HUES6 (cell line): ENCODE measurements at regions not wholly inside any gene's neighbourhood (a gene's known extent, or its start where the extent isn't known, plus 50 kb on each side); places are given as distances from the start of the nearest gene placed in this dataset.

Experiments used
- H3K27ac ChIP-seq: 2 replicates; pipeline ENCODE4 v1.7.0; 2013; ENCODE audit warnings: low read depth, mild to moderate bottlenecking, low read length, inconsistent platforms
- H3K27me3 ChIP-seq: 2 replicates; pipeline ENCODE4 v1.6.1; 2013; ENCODE audit warnings: low read length; ENCODE audit not compliant: control insufficient read depth, insufficient read depth
- H3K36me3 ChIP-seq: 2 replicates; pipeline ENCODE4 v1.6.1; 2013; ENCODE audit warnings: low read length; ENCODE audit not compliant: control insufficient read depth, insufficient read depth
- H3K4me1 ChIP-seq: 2 replicates; pipeline ENCODE4 v1.6.1; 2013; ENCODE audit warnings: low read length; ENCODE audit not compliant: control insufficient read depth, insufficient read depth
- H3K4me3 ChIP-seq: 2 replicates; pipeline ENCODE4 v1.5.1; 2013; ENCODE audit warnings: low read depth, low read length
- H3K9ac ChIP-seq: one replicate; pipeline ENCODE4 v1.6.1; 2013; ENCODE audit warnings: mild to moderate bottlenecking, low read length
- H3K9me3 ChIP-seq: 2 replicates; pipeline ENCODE4 v1.6.1; 2013; ENCODE audit warnings: low read depth, low read length; ENCODE audit not compliant: control insufficient read depth, insufficient read depth

DNA sequence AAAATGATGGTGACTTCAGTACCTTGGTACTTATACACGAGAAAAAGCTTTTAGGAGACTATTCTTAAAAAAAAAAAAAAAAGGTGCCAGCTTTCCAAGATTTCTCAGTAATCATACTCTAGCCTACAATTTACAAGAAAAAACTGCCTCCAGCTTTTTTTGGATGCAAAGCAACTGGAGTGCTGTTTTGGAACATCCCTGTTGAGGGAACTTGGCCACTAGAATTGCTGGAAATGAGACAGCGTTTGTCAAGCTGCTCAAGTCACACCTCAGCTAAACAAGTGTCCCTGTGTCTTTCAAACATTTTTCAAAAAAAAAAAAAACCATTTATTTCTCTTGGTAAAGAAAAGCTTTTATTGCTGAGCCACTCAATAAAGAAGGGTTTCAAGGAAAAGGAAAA, 413.1 kb upstream of the ARGLU1 start:
- H3K4me1 ChIP-seq = peaks cover 10% of the 10 kb centered on the region; the same call in 1 of the 2 replicates
- no peaks in the 10 kb centered on the region for H3K9me3 ChIP-seq
- H3K27ac ChIP-seq = no peak overlapping the region
- H3K27me3 ChIP-seq = no peaks in the 10 kb centered on the region
- H3K9ac ChIP-seq = no peak overlapping the region
- H3K36me3 ChIP-seq = no peaks in the 10 kb centered on the region
- H3K4me3 ChIP-seq = no peak overlapping the region

- Histone ChIP-seq H3K9me3 (no peaks in the 10 kb centered on the region), H3K27me3 (no peaks in the 10 kb centered on the region), H3K9ac (no peak overlapping the region), H3K4me3 (no peak overlapping the region), H3K27ac (no peak overlapping the region), H3K4me1 (no peaks in the 10 kb centered on the region), H3K36me3 (no peaks in the 10 kb centered on the region)
These were observed 399.5 kb upstream of the ARGLU1 start for GRCh38 chr13:106967391-106967790.

GRCh38 chr13:106963151-106963550, 395.2 kb upstream of the ARGLU1 start:
- no peaks in the 10 kb centered on the region for H3K9me3 ChIP-seq
- no peak overlapping the region for H3K4me3 ChIP-seq
- no peaks in the 10 kb centered on the region for H3K27me3 ChIP-seq
- H3K9ac ChIP-seq = no peak overlapping the region
- H3K27ac ChIP-seq = no peak overlapping the region
- no peaks in the 10 kb centered on the region for H3K36me3 ChIP-seq
- no peaks in the 10 kb centered on the region for H3K4me1 ChIP-seq

- Histone ChIP-seq H3K27ac (no peak overlapping the region), H3K9me3 (no peaks in the 10 kb centered on the region), H3K36me3 (no peaks in the 10 kb centered on the region), H3K4me3 (no peak overlapping the region), H3K27me3 (no peaks in the 10 kb centered on the region), H3K4me1 (no peaks in the 10 kb centered on the region), H3K9ac (no peak overlapping the region)
These were observed 393.7 kb upstream of the ARGLU1 start for GRCh38 chr13:106961651-106962050.

- Histone ChIP-seq H3K36me3 (no peaks in the 10 kb centered on the region), H3K27me3 (no peaks in the 10 kb centered on the region), H3K27ac (no peak overlapping the region), H3K9me3 (no peaks in the 10 kb centered on the region), H3K4me1 (no peaks in the 10 kb centered on the region), H3K9ac (no peak overlapping the region), H3K4me3 (no peak overlapping the region)
These were observed 393.3 kb upstream of the ARGLU1 start for GRCh38 chr13:106961216-106961615.

DNA sequence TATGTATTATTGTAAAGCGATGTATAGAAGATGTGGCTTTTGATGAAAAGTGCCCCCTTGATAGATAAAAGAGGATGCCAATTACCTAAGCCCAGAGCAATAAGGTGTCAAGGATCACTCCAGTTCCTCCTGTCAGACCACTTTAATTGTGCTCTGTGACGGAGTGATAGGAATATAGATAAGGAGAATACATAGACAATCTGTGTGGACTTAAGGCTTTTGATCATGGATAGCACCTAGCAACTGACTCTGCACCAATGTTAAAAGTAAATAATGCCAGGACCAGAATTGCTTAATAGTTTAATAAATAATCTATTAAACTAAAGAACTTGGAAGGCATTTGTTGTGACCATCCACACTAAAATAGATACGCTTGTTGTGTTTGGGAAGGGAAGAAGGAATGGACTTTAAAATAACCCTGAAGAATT, 390.7 kb upstream of the ARGLU1 start:
- H3K36me3 ChIP-seq = no peaks in the 10 kb centered on the region
- no peak overlapping the region for H3K27ac ChIP-seq
- no peaks in the 10 kb centered on the region for H3K27me3 ChIP-seq
- H3K4me1 ChIP-seq = no peaks in the 10 kb centered on the region
- no peak overlapping the region for H3K9ac ChIP-seq
- no peaks in the 10 kb centered on the region for H3K9me3 ChIP-seq
- H3K4me3 ChIP-seq = no peak overlapping the region

DNA sequence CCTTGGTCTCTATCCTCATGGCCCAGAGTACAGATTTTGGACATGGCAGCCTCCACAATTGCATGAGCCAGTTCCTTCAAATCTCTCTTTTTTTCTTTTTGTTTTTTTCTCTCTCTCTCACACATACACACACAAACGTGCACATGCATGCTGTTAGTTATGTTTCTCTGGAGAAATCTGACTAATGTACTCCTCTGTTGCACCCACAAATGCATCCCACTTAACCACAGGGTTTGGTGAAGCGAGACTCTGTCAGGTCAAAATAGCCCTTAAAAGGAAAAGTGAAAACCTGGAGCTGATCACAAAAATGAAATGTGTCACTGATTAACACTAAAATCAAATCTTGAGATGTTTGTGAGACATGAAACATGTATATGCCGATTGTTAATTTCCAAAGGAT, 374.6 kb upstream of the ARGLU1 start:
- H3K36me3 ChIP-seq = no peaks in the 10 kb centered on the region
- H3K27ac ChIP-seq = no peak overlapping the region
- H3K4me1 ChIP-seq = no peaks in the 10 kb centered on the region
- no peak overlapping the region for H3K4me3 ChIP-seq
- no peaks in the 10 kb centered on the region for H3K27me3 ChIP-seq
- no peaks in the 10 kb centered on the region for H3K9me3 ChIP-seq
- H3K9ac ChIP-seq = no peak overlapping the region

GRCh38 chr13:106941779-106942178, 373.8 kb upstream of the ARGLU1 start:
- no peak overlapping the region for H3K9ac ChIP-seq
- H3K4me1 ChIP-seq = no peaks in the 10 kb centered on the region
- H3K27me3 ChIP-seq = no peaks in the 10 kb centered on the region
- no peak overlapping the region for H3K4me3 ChIP-seq
- H3K27ac ChIP-seq = no peak overlapping the region
- no peaks in the 10 kb centered on the region for H3K36me3 ChIP-seq
- H3K9me3 ChIP-seq = no peaks in the 10 kb centered on the region

DNA sequence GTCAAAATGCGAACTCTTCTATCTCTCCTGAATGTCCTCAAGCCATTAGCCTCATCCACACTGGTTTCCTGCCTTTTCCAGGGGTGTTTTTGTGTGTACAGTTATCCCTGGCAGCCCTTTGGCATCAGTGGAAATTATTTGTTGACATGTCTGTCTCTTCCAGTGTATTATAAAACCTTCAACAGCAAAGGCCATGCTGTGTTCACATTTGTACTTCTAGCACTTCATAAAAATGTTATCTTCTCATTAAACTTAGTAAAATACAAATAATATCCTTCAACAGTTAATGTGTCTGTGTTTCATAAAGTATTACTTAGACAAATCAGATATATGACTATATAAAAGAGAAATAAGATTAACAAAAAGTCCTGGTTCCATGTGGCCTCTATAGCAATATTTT, 359.5 kb upstream of the ARGLU1 start:
- H3K27ac ChIP-seq = no peak overlapping the region
- no peaks in the 10 kb centered on the region for H3K9me3 ChIP-seq
- peaks cover 15% of the 10 kb centered on the region for H3K4me1 ChIP-seq
- H3K4me3 ChIP-seq = no peak overlapping the region
- no peak overlapping the region for H3K9ac ChIP-seq
- no peaks in the 10 kb centered on the region for H3K36me3 ChIP-seq
- H3K27me3 ChIP-seq = no peaks in the 10 kb centered on the region

DNA sequence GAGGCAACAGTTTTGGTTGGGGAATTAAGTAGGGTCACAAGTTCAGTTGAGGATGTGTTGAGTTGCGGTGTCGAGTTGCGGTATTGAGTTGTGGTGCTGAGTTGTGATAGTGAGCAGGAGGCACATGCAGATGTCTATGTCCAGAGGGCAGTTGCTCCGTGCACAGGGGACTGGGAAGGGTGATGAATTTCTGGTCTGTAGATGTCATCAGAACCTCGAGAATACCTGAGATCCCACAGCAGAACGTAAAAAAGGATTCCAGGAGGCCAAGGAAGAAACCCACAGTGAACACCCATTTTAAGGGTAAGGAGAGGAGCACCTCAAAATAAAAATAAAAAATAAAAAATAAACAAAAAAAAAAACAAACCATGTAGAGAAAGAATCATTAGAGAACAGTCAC, 354.4 kb upstream of the ARGLU1 start:
- Histone ChIP-seq H3K9ac (no peak overlapping the region), H3K36me3 (no peaks in the 10 kb centered on the region), H3K4me3 (no peak overlapping the region), H3K9me3 (no peaks in the 10 kb centered on the region), H3K27me3 (no peaks in the 10 kb centered on the region), H3K4me1 (peaks cover 39% of the 10 kb centered on the region), H3K27ac (no peak overlapping the region)

- Histone ChIP-seq H3K27ac (peak overlapping the region; percentile 17; the same call in 1 of the 2 replicates), H3K4me3 (0 out of 2 replicates have a peak overlapping the region, but pooled peaks have one; percentile 12), H3K9ac (no peak overlapping the region), H3K4me1 (peaks cover 60% of the 10 kb centered on the region), H3K36me3 (no peaks in the 10 kb centered on the region), H3K9me3 (no peaks in the 10 kb centered on the region), H3K27me3 (no peaks in the 10 kb centered on the region)
These were observed 351.7 kb upstream of the ARGLU1 start for GRCh38 chr13:106919638-106920037.

GRCh38 chr13:106919133-106919532, 351.2 kb upstream of the ARGLU1 start:
- H3K36me3 ChIP-seq = no peaks in the 10 kb centered on the region
- H3K27ac ChIP-seq = peak overlapping the region; percentile 17; the same call in 1 of the 2 replicates
- H3K4me3 ChIP-seq = 0 out of 2 replicates have a peak overlapping the region, but pooled peaks have one; percentile 12
- no peak overlapping the region for H3K9ac ChIP-seq
- no peaks in the 10 kb centered on the region for H3K27me3 ChIP-seq
- peaks cover 55% of the 10 kb centered on the region for H3K4me1 ChIP-seq
- no peaks in the 10 kb centered on the region for H3K9me3 ChIP-seq
